ENCODE measurements at regions not wholly inside any gene's neighbourhood (a gene's known extent, or its start where the extent isn't known, plus 50 kb on each side); places are given as distances from the start of the nearest gene placed in this dataset.

- 48 to 59% methylated on average over 10 of the region's 10 CpGs for WGBS, 2 donors
- H3K9me3 ChIP-seq (ENCODE audit: control insufficient read depth in 4 of 4, insufficient read depth in 3 of 4, low read length in 3 of 4), result no peaks in the 10 kb centered on the region
- H3K4me1 ChIP-seq (ENCODE audit: control insufficient read depth in 5 of 5, insufficient read depth in 5 of 5, low read length in 5 of 5), result peaks cover 0 to 60% (median 19%) of the 10 kb centered on the region in 5 donors
- H3K27ac ChIP-seq (ENCODE audit: low read depth in 1 of 2, low read length in 1 of 2), result no peak overlapping the region
- TF ChIP-seq CTCF (IDR thresholded peaks at IDR 0.05; ENCODE audit: control extremely low read depth, extremely low read depth), result no peak
- no peaks in the 10 kb centered on the region for H3K27me3 ChIP-seq (ENCODE audit: control insufficient read depth in 3 of 3, insufficient read depth in 3 of 3, low read length in 2 of 3)
- ATAC-seq (ENCODE audit: insufficient read depth, low FRiP score), result peak; percentile 53
- H3K9ac ChIP-seq (ENCODE audit: insufficient read depth in 1 of 2, low read length in 2 of 2), result no peak overlapping the region
- peak in 1 of 3 donors; percentile 34 for DNase-seq
- H3K4me3 ChIP-seq, result no peak overlapping the region
- no peaks in the 10 kb centered on the region for H3K36me3 ChIP-seq (ENCODE audit: control insufficient read depth in 4 of 4, insufficient read depth in 4 of 4, low read length in 4 of 4)
Observed at GRCh38 chr10:78362406-78363022, 328.9 kb downstream of the RPS24 start.

- H3K27me3 ChIP-seq (ENCODE audit: control insufficient read depth in 3 of 3, insufficient read depth in 3 of 3, low read length in 2 of 3), result no peaks in the 10 kb centered on the region
- H3K4me3 ChIP-seq, result no peak overlapping the region
- 97 to 98% methylated on average over 4 of the region's 4 CpGs for WGBS, 2 donors
- no peak for TF ChIP-seq CTCF (IDR thresholded peaks at IDR 0.05; ENCODE audit: control extremely low read depth, extremely low read depth)
- peaks cover 0 to 60% (median 18%) of the 10 kb centered on the region in 5 donors for H3K4me1 ChIP-seq (ENCODE audit: control insufficient read depth in 5 of 5, insufficient read depth in 5 of 5, low read length in 5 of 5)
- no peak for DNase-seq
- no peak overlapping the region for H3K27ac ChIP-seq (ENCODE audit: low read depth in 1 of 2, low read length in 1 of 2)
- ATAC-seq (ENCODE audit: insufficient read depth, low FRiP score), result no peak
- H3K36me3 ChIP-seq (ENCODE audit: control insufficient read depth in 4 of 4, insufficient read depth in 4 of 4, low read length in 4 of 4), result no peaks in the 10 kb centered on the region
- no peak overlapping the region for H3K9ac ChIP-seq (ENCODE audit: insufficient read depth in 1 of 2, low read length in 2 of 2)
- peaks cover 0 to 2% (median 0%) of the 10 kb centered on the region in 4 donors for H3K9me3 ChIP-seq (ENCODE audit: control insufficient read depth in 4 of 4, insufficient read depth in 3 of 4, low read length in 3 of 4)
Observed at GRCh38 chr10:78363190-78363589, 329.5 kb downstream of the RPS24 start.

GRCh38 chr10:78365694-78366093 is 332.0 kb downstream of the RPS24 start:
- Histone ChIP-seq H3K4me1 (ENCODE audit: control insufficient read depth in 5 of 5, insufficient read depth in 5 of 5, low read length in 5 of 5) (peaks cover 0 to 61% (median 17%) of the 10 kb centered on the region in 5 donors), H3K4me3 (no peak overlapping the region), H3K9ac (ENCODE audit: insufficient read depth in 1 of 2, low read length in 2 of 2) (no peak overlapping the region), H3K9me3 (ENCODE audit: control insufficient read depth in 4 of 4, insufficient read depth in 3 of 4, low read length in 3 of 4) (peaks cover 0 to 2% (median 0%) of the 10 kb centered on the region in 4 donors), H3K27me3 (ENCODE audit: control insufficient read depth in 3 of 3, insufficient read depth in 3 of 3, low read length in 2 of 3) (no peaks in the 10 kb centered on the region), H3K36me3 (ENCODE audit: control insufficient read depth in 4 of 4, insufficient read depth in 4 of 4, low read length in 4 of 4) (no peaks in the 10 kb centered on the region), H3K27ac (ENCODE audit: low read depth in 1 of 2, low read length in 1 of 2) (no peak overlapping the region)
- 72 to 93% methylated on average over 4 of the region's 4 CpGs for WGBS, 2 donors
- peak; percentile 76 to 93 (median 83) for DNase-seq
- ATAC-seq (ENCODE audit: insufficient read depth, low FRiP score), result no peak
- TF ChIP-seq CTCF (IDR thresholded peaks at IDR 0.05; ENCODE audit: control extremely low read depth, extremely low read depth), result no peak

Data from lung (tissue), 11 donors.